AG09309 (cell line): ENCODE measurements at regions not wholly inside any gene's neighbourhood (a gene's known extent, or its start where the extent isn't known, plus 50 kb on each side); places are given as distances from the start of the nearest gene placed in this dataset.

ENCODE experiments used
- DNase-seq: peaks from one replicate; pipeline ENCODE4 v3.0.0-alpha.2; 2010; ENCODE audit warnings: low read depth
- H3K4me3 ChIP-seq: 2 replicates; pipeline ENCODE4 v1.5.1; 2011; ENCODE audit warnings: mild to moderate bottlenecking, low read depth, low read length, moderate library complexity; ENCODE audit not compliant: control insufficient read depth
- TF ChIP-seq, protein P1 (sequence below): IDR thresholded peaks from 2 replicates; pipeline ENCODE4 v1.5.1; 2011; ENCODE audit warnings: mild to moderate bottlenecking, low read depth, low read length, inconsistent platforms; ENCODE audit not compliant: insufficient read depth, control insufficient read depth; ENCODE audit errors: missing control alignments

DNA sequence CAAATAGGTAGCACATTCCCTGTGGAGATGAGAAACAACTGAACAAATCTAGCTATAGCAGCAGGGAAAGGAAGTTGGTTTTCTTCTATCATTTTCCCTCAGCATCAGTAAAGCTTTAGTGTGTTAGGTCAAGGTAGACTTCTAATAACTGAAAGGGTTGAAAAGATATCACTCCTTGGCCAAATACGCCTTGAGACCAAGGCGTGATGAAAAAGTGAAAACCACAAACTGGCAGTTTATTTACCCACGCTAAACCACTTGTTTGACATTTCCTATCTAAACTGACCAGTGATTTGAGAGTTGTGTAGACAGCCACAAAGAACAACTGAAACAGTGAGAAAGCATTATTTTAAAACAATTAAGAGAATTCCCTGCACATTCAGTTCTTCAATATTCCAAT is 99.6 kb upstream of the SOX5 start:
- DNase-seq, result no peak
- H3K4me3 ChIP-seq, result no peak overlapping the region
- TF ChIP-seq, protein P1, sequence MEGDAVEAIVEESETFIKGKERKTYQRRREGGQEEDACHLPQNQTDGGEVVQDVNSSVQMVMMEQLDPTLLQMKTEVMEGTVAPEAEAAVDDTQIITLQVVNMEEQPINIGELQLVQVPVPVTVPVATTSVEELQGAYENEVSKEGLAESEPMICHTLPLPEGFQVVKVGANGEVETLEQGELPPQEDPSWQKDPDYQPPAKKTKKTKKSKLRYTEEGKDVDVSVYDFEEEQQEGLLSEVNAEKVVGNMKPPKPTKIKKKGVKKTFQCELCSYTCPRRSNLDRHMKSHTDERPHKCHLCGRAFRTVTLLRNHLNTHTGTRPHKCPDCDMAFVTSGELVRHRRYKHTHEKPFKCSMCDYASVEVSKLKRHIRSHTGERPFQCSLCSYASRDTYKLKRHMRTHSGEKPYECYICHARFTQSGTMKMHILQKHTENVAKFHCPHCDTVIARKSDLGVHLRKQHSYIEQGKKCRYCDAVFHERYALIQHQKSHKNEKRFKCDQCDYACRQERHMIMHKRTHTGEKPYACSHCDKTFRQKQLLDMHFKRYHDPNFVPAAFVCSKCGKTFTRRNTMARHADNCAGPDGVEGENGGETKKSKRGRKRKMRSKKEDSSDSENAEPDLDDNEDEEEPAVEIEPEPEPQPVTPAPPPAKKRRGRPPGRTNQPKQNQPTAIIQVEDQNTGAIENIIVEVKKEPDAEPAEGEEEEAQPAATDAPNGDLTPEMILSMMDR, result no peak

DNA sequence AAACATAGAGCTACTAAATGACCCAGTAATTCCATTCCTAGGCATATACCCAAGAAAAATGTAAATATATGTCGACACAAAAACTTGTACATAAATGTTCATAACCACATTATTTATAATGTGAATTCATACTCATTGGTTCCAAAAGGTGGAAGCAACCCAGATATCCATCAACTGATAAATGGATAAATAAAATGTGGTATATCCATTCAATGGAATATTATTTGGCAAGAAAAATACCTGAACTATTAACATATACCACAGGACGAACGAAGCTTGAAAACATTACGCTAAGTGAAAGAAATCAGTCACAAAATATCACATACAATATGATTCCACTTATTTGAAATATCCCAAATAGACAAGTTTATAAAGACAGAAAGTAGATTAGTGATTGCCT is 99.0 kb upstream of the SOX5 start:
- no peak for DNase-seq
- no peak overlapping the region for H3K4me3 ChIP-seq
- TF ChIP-seq, protein P1, result no peak

DNA sequence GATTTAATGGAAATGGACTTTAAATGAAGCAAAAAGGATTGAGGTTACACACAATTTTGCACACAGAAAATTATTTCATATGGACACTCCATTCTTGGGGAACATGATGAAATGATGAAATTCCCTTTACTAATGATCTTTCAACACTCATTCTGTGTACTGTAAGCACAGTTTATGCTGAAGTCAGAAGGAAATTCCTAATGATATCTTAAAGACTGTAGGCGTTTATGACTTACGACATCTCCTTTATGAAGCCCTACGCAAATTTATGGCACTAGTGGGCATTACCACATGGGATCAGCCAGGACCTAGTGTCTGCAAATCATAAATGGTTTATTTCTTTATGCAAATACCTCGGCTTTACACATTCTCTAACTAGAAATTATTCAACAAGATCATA is 97.9 kb upstream of the SOX5 start:
- DNase-seq, result no peak
- no peak overlapping the region for H3K4me3 ChIP-seq
- TF ChIP-seq, protein P1, result no peak

DNA sequence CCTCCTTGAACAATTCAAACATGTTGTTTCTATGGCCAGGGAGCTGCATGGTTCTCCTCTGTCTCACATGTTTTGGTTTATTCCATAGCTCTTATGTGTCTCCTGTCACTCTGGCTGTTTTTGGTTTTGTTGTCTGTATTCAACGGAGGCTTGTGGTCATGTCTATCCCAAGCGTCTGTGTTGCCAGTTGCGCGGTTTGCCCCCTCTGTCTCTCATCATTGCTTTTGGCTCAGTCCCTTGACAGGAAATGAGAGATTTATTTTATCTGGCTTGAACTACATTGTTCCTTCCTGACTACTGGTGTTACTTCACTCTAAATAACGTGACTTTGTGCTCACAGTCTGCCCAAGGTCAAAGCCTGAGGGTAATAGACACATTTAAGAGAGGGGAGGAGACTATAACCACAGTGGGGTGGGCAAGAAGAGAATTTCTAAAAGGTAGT is 96.4 kb upstream of the SOX5 start:
- no peak for DNase-seq
- H3K4me3 ChIP-seq, result no peak overlapping the region
- TF ChIP-seq, protein P1, result no peak

DNA sequence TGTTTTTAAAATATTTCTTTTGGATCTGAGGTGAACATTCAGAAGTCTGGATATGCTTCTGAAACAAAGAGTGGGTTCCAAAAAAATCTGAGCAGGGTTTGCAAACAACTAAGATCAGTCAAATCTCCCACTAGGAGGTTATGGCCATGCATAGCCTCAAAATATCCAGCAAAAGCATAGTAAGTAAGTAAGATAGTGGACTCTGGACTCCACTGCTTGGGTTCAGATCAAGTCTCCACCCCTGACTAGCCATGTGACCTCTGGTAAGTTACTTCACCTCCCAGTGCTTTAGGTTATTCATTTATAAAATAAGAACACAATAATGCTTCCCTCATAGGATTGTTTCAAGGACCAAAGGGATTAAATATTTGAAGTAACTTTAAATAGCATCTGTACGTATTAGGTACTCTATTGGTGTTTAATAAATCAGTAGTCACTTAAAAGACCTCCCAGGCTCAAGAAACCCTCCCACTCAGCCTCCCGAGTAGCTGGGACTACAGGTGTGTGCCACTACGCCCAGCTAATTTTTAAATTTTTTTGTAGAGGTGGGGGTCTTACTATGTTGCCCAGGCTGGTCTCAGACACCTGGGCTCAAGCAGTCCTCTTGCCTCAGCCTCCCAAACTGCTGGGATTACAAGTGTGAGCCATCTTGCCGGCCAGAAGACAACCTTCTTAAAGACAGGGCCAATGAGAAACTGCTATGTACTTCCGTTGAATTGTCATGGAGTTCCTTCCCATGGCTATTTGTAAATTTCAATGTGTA is 95.7 kb upstream of the SOX5 start:
- TF ChIP-seq, protein P1, result no peak
- H3K4me3 ChIP-seq, result no peak overlapping the region
- DNase-seq, result no peak

DNA sequence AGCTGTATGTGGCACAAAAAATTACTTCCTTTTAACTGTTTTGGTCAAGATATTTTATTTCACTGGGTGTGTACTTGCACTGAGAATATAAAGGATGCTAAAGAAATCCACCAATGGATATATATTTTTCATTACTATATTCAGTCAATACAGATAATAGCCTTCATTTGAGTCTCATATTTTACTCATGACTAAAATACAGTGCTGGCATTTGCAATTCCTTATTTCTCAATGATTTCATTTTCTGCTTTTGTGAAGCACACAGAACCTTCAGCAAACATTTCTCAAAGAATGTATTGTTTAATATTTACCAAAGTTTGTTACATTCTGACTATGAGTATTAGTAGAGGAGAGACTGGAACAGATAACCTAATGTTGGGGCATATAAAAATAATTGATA is 93.2 kb upstream of the SOX5 start:
- TF ChIP-seq, protein P1, result no peak
- no peak for DNase-seq
- no peak overlapping the region for H3K4me3 ChIP-seq
